ENCODE measurements at regions not wholly inside any gene's neighbourhood (a gene's known extent, or its start where the extent isn't known, plus 50 kb on each side); places are given as distances from the start of the nearest gene placed in this dataset.

DNA sequence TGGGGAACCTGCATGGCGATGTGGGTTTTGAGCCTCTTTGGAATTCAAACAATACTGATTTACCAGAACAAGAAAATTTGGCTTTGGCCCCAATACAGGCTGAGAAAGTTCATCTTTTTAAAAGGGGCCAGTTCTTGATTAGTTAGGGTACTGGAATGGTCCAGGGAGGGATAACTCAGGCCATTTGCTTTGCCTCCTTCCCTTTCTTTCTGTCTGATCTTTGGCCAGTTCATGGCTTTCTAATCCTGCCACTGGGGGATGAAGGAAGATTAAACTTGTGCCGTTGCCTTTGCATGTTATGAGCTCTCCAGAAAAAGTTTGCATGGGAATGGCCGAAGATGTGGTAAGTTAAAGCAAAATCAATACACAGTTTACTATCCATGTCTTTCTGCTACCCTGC lies 78.4 kb downstream of the ADAMTS15 start:
- no peak for ATAC-seq (ENCODE audit: low FRiP score)
- Histone ChIP-seq H3K4me3 (ENCODE audit: low read length in 2 of 2) (no peak overlapping the region), H3K9me3 (ENCODE audit: control insufficient read depth, low read length) (no peaks in the 10 kb centered on the region), H3K27me3 (ENCODE audit: control insufficient read depth in 1 of 2, insufficient read depth in 2 of 2, low read length in 1 of 2) (no peaks in the 10 kb centered on the region), H3K36me3 (ENCODE audit: control insufficient read depth in 1 of 2, insufficient read depth in 2 of 2, low read length in 1 of 2) (no peaks in the 10 kb centered on the region), H3K27ac (ENCODE audit: low read depth in 1 of 2, low read length in 2 of 2) (no peak overlapping the region), H3K4me1 (ENCODE audit: control insufficient read depth in 1 of 2, insufficient read depth in 2 of 2, low read length in 2 of 2) (peaks cover 0 to 2% of the 10 kb centered on the region in 2 donors)
- no peak for DNase-seq
- intact Hi-C loops (cut with DNase I) = loop anchor here in 1 of 2 donors (10.0 kb wide), 1 partner anchor 78 kb away; no protein-coding TSS in a partner anchor
- WGBS, 2 donors = 95 to 96% methylated on average over 3 of the region's 3 CpGs

DNA sequence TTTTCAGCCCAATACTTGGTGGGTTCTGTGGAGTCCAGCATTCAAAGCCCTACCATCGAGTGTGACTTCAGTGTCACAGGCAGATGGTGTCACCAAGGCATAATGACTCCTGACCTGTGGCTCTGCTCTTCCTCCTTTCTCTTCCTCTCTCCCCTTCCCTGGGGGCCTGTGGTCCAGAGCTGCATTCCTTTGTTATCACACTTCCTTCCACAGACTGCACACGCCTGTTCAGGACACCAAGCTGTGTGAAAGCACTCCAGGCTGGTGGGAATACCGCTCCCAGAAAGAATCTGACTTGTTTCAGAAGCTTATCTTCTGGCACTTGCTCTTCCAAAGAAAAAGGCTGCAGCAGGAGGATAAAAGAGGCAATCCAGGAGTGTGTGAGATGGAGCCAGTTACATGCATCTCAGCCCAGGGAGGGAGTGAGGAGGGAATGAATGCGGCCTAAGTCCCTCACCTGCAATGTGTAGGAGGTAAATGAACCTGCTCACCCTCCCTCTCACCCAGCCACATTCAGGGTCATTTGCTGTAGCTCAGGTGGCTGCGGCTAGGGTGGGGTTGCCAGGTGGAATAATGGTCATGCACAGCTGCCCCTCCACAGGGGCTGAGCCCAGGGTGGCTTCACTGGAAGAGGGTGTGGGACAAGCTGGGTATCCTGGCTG lies 79.3 kb downstream of the ADAMTS15 start:
- intact Hi-C loops (cut with DNase I) = loop anchor here in 1 of 2 donors (10.0 kb wide), 1 partner anchor 77 kb away; no protein-coding TSS in a partner anchor
- no peak for DNase-seq
- Histone ChIP-seq H3K9me3 (ENCODE audit: control insufficient read depth, low read length) (no peaks in the 10 kb centered on the region), H3K4me3 (ENCODE audit: low read length in 2 of 2) (no peak overlapping the region), H3K27me3 (ENCODE audit: control insufficient read depth in 1 of 2, insufficient read depth in 2 of 2, low read length in 1 of 2) (no peaks in the 10 kb centered on the region), H3K27ac (ENCODE audit: low read depth in 1 of 2, low read length in 2 of 2) (no peak overlapping the region), H3K4me1 (ENCODE audit: control insufficient read depth in 1 of 2, insufficient read depth in 2 of 2, low read length in 2 of 2) (peaks cover 0 to 2% of the 10 kb centered on the region in 2 donors), H3K36me3 (ENCODE audit: control insufficient read depth in 1 of 2, insufficient read depth in 2 of 2, low read length in 1 of 2) (no peaks in the 10 kb centered on the region)
- ATAC-seq (ENCODE audit: low FRiP score) = no peak
- WGBS, 2 donors = 77 to 79% methylated on average over 5 of the region's 5 CpGs

DNA sequence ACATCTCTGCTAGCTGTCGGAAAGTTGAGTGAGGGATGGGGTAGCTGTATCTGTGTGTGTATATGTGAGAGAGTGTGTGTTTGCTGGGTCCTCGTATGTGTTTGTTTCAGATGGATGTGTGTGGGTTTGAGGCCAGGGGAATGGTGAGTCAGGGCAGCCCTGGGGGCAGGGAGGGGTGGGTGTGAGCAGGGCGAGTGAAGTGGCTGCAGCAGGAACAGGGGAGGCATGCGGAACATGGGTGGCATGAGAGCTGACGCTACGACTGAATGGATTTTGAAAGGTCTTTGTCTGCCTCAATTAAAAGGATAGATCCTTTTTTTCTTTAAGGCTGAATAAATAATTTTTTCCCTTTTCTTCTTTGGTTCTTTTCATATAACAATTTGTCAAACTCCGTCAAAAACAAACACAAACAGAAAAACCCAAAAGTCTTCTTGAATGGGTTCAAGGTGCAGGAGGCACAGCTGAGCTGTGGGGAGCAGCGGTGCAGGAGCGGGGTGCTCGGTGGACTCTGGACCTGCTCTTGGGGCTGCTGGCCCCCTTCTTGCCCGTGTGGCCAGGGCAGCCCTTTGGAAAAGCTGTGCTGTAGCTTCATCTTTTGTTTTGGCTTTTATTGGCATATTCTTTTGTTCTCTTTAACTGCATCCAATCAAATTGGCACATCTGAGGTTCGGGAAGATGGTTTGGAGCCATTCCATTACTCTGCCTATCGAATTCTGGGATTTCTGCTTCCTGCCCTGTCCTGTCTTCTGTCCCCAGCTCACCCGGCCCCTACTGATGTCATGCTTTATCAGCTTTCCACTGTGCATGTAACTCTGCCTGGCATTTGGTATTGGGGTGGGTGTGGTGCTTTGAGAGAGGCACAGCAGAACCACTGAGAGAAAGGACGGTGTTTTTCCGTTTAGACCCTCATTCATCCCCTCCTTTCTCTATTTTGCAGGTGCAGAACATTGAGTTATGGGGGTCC lies 80.1 kb downstream of the ADAMTS15 start:
- H3K4me1 ChIP-seq (ENCODE audit: control insufficient read depth in 1 of 2, insufficient read depth in 2 of 2, low read length in 2 of 2) = no peaks in the 10 kb centered on the region
- no peaks in the 10 kb centered on the region for H3K27me3 ChIP-seq (ENCODE audit: control insufficient read depth in 1 of 2, insufficient read depth in 2 of 2, low read length in 1 of 2)
- intact Hi-C loops (cut with DNase I) = loop anchor here in 1 of 2 donors (10.0 kb wide), 1 partner anchor 76 kb away; no protein-coding TSS in a partner anchor
- H3K9me3 ChIP-seq (ENCODE audit: control insufficient read depth, low read length) = no peaks in the 10 kb centered on the region
- H3K4me3 ChIP-seq (ENCODE audit: low read length in 2 of 2) = no peak overlapping the region
- WGBS, 2 donors = 77 to 83% methylated on average over 16 of the region's 16 CpGs
- DNase-seq = no peak
- no peaks in the 10 kb centered on the region for H3K36me3 ChIP-seq (ENCODE audit: control insufficient read depth in 1 of 2, insufficient read depth in 2 of 2, low read length in 1 of 2)
- ATAC-seq (ENCODE audit: low FRiP score) = no peak
- no peak overlapping the region for H3K27ac ChIP-seq (ENCODE audit: low read depth in 1 of 2, low read length in 2 of 2)

- DNase-seq = no peak
- H3K4me1 ChIP-seq (ENCODE audit: control insufficient read depth in 1 of 2, insufficient read depth in 2 of 2, low read length in 2 of 2) = no peaks in the 10 kb centered on the region
- H3K36me3 ChIP-seq (ENCODE audit: control insufficient read depth in 1 of 2, insufficient read depth in 2 of 2, low read length in 1 of 2) = no peaks in the 10 kb centered on the region
- 90 to 98% methylated on average over 5 of the region's 5 CpGs for WGBS, 2 donors
- ATAC-seq (ENCODE audit: low FRiP score) = no peak
- no peak overlapping the region for H3K4me3 ChIP-seq (ENCODE audit: low read length in 2 of 2)
- intact Hi-C loops (cut with DNase I) = loop anchor here in 1 of 2 donors (10.0 kb wide), 1 partner anchor 75 kb away; no protein-coding TSS in a partner anchor
- no peaks in the 10 kb centered on the region for H3K27me3 ChIP-seq (ENCODE audit: control insufficient read depth in 1 of 2, insufficient read depth in 2 of 2, low read length in 1 of 2)
- no peak overlapping the region for H3K27ac ChIP-seq (ENCODE audit: low read depth in 1 of 2, low read length in 2 of 2)
- H3K9me3 ChIP-seq (ENCODE audit: control insufficient read depth, low read length) = no peaks in the 10 kb centered on the region
Measured at GRCh38 chr11:130529366-130529765, 80.9 kb downstream of the ADAMTS15 start.

GRCh38 chr11:130531061-130531460 lies 82.6 kb downstream of the ADAMTS15 start:
- ATAC-seq (ENCODE audit: low FRiP score) = no peak
- H3K4me1 ChIP-seq (ENCODE audit: control insufficient read depth in 1 of 2, insufficient read depth in 2 of 2, low read length in 2 of 2) = no peaks in the 10 kb centered on the region
- no peaks in the 10 kb centered on the region for H3K9me3 ChIP-seq (ENCODE audit: control insufficient read depth, low read length)
- 74 to 82% methylated on average over 2 of the region's 2 CpGs for WGBS, 2 donors
- intact Hi-C loops (cut with DNase I) = no loop called here
- H3K4me3 ChIP-seq (ENCODE audit: low read length in 2 of 2) = no peak overlapping the region
- H3K27ac ChIP-seq (ENCODE audit: low read depth in 1 of 2, low read length in 2 of 2) = no peak overlapping the region
- H3K36me3 ChIP-seq (ENCODE audit: control insufficient read depth in 1 of 2, insufficient read depth in 2 of 2, low read length in 1 of 2) = no peaks in the 10 kb centered on the region
- H3K27me3 ChIP-seq (ENCODE audit: control insufficient read depth in 1 of 2, insufficient read depth in 2 of 2, low read length in 1 of 2) = no peaks in the 10 kb centered on the region
- no peak for DNase-seq

- Histone ChIP-seq H3K36me3 (ENCODE audit: control insufficient read depth in 1 of 2, insufficient read depth in 2 of 2, low read length in 1 of 2) (no peaks in the 10 kb centered on the region), H3K27me3 (ENCODE audit: control insufficient read depth in 1 of 2, insufficient read depth in 2 of 2, low read length in 1 of 2) (no peaks in the 10 kb centered on the region), H3K9me3 (ENCODE audit: control insufficient read depth, low read length) (no peaks in the 10 kb centered on the region), H3K4me1 (ENCODE audit: control insufficient read depth in 1 of 2, insufficient read depth in 2 of 2, low read length in 2 of 2) (no peaks in the 10 kb centered on the region), H3K4me3 (ENCODE audit: low read length in 2 of 2) (no peak overlapping the region), H3K27ac (ENCODE audit: low read depth in 1 of 2, low read length in 2 of 2) (no peak overlapping the region)
- intact Hi-C loops (cut with DNase I) = no loop called here
- 88 to 90% methylated on average over 12 of the region's 12 CpGs for WGBS, 2 donors
- DNase-seq (no peak), ATAC-seq (ENCODE audit: low FRiP score) (no peak)
Measured at GRCh38 chr11:130533113-130533798, 84.8 kb downstream of the ADAMTS15 start.

- ATAC-seq (ENCODE audit: low FRiP score) = no peak
Measured at GRCh38 chr11:130533871-130534270, 85.4 kb downstream of the ADAMTS15 start.

GRCh38 chr11:130534551-130534950 lies 86.1 kb downstream of the ADAMTS15 start:
- ATAC-seq (ENCODE audit: low FRiP score) = no peak
- no peaks in the 10 kb centered on the region for H3K27me3 ChIP-seq (ENCODE audit: control insufficient read depth in 1 of 2, insufficient read depth in 2 of 2, low read length in 1 of 2)
- H3K36me3 ChIP-seq (ENCODE audit: control insufficient read depth in 1 of 2, insufficient read depth in 2 of 2, low read length in 1 of 2) = no peaks in the 10 kb centered on the region
- 93% methylated on average over 10 of the region's 10 CpGs for whole genome bisulfite sequencing, 2 donors
- H3K4me3 ChIP-seq (ENCODE audit: low read length in 2 of 2) = no peak overlapping the region
- H3K27ac ChIP-seq (ENCODE audit: low read depth in 1 of 2, low read length in 2 of 2) = no peak overlapping the region
- intact Hi-C loops (cut with DNase I) = no loop called here
- no peaks in the 10 kb centered on the region for H3K4me1 ChIP-seq (ENCODE audit: control insufficient read depth in 1 of 2, insufficient read depth in 2 of 2, low read length in 2 of 2)
- H3K9me3 ChIP-seq (ENCODE audit: control insufficient read depth, low read length) = no peaks in the 10 kb centered on the region
- DNase-seq = no peak

More at GRCh38 chr11:130533871-130534270, 85.4 kb downstream of the ADAMTS15 start:
- H3K36me3 ChIP-seq (ENCODE audit: control insufficient read depth in 1 of 2, insufficient read depth in 2 of 2, low read length in 1 of 2) = no peaks in the 10 kb centered on the region
- no peaks in the 10 kb centered on the region for H3K27me3 ChIP-seq (ENCODE audit: control insufficient read depth in 1 of 2, insufficient read depth in 2 of 2, low read length in 1 of 2)
- H3K4me1 ChIP-seq (ENCODE audit: control insufficient read depth in 1 of 2, insufficient read depth in 2 of 2, low read length in 2 of 2) = no peaks in the 10 kb centered on the region
- intact Hi-C loops (cut with DNase I) = no loop called here
- DNase-seq = no peak
- 97% methylated on average over 5 of the region's 5 CpGs for WGBS, 2 donors
- H3K9me3 ChIP-seq (ENCODE audit: control insufficient read depth, low read length) = no peaks in the 10 kb centered on the region
- no peak overlapping the region for H3K4me3 ChIP-seq (ENCODE audit: low read length in 2 of 2)
- H3K27ac ChIP-seq (ENCODE audit: low read depth in 1 of 2, low read length in 2 of 2) = no peak overlapping the region
